Brain microvascular endothelial cell (primary cell): ENCODE measurements at regions not wholly inside any gene's neighbourhood (a gene's known extent, or its start where the extent isn't known, plus 50 kb on each side); places are given as distances from the start of the nearest gene placed in this dataset.
"Not testable (repeated sequence)": the region's sequence is repeated elsewhere in the genome, so short reads cannot be mapped to it uniquely, and the experiment has no call there.

ENCODE experiments used
- DNase-seq: peaks from one replicate; pipeline ENCODE4 v3.0.0-alpha.2; 2020
- H3K27ac ChIP-seq: fragments of 250-450 bp; sonication (Bioruptor Pico); 2 replicates; pipeline ENCODE4 v1.5.1; 2020; ENCODE audit warnings: mild to moderate bottlenecking, moderate library complexity
- H3K27me3 ChIP-seq: fragments of 250-450 bp; sonication (Bioruptor Pico); replicated peaks from 2 replicates; pipeline ENCODE4 v1.5.1; 2020; ENCODE audit warnings: mild to moderate bottlenecking
- H3K36me3 ChIP-seq: fragments of 250-450 bp; sonication (Bioruptor Pico); replicated peaks from 2 replicates; pipeline ENCODE4 v1.5.1; 2020; ENCODE audit warnings: mild to moderate bottlenecking
- H3K4me3 ChIP-seq: 2 replicates; pipeline ENCODE4 v1.5.1; 2011; ENCODE audit warnings: low read depth, mild to moderate bottlenecking, control low read depth, low read length, moderate library complexity
- in situ Hi-C: cut with HindIII; loops from 2 replicates; pipeline ENCODE4 v1.10.0; 2017; ENCODE audit warnings: low sequenced_read_pairs, low pct_ligation_motif_present
- TF ChIP-seq, protein P1 (sequence below): IDR thresholded peaks from 2 replicates; pipeline ENCODE4 v1.5.1; 2011; ENCODE audit warnings: low read depth, mild to moderate bottlenecking, moderate library complexity, low read length, control low read depth, inconsistent platforms; ENCODE audit errors: missing control alignments

DNA sequence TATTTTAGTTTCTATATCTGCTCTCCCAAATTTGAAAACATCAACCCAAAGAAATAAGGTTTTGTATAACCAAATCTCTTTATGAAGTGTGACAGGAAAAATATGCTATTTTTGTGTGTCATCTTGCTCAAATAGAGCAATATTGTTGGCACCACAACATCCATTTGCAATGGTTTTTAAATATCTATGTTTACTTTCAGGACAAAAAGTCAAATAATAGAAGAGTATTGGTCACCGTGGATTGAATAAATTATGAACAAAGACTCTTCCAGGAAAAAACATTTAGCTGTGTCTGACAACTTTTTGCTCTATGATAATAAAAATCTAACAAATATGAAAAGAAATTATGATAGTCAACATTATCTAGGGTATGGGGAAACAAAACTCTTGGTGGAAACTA lies 439.2 kb downstream of the BTG1 start:
- Histone ChIP-seq H3K27me3 (no peaks in the 10 kb centered on the region), H3K36me3 (no peaks in the 10 kb centered on the region), H3K4me3 (no peak overlapping the region), H3K27ac (no peak overlapping the region)
- in situ Hi-C loops: no loop called here
- DNase-seq: no peak
- TF ChIP-seq, protein P1, sequence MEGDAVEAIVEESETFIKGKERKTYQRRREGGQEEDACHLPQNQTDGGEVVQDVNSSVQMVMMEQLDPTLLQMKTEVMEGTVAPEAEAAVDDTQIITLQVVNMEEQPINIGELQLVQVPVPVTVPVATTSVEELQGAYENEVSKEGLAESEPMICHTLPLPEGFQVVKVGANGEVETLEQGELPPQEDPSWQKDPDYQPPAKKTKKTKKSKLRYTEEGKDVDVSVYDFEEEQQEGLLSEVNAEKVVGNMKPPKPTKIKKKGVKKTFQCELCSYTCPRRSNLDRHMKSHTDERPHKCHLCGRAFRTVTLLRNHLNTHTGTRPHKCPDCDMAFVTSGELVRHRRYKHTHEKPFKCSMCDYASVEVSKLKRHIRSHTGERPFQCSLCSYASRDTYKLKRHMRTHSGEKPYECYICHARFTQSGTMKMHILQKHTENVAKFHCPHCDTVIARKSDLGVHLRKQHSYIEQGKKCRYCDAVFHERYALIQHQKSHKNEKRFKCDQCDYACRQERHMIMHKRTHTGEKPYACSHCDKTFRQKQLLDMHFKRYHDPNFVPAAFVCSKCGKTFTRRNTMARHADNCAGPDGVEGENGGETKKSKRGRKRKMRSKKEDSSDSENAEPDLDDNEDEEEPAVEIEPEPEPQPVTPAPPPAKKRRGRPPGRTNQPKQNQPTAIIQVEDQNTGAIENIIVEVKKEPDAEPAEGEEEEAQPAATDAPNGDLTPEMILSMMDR: no peak

GRCh38 chr12:91704446-91704845 lies 441.2 kb downstream of the BTG1 start:
- TF ChIP-seq, protein P1: no peak
- Histone ChIP-seq H3K27me3 (no peaks in the 10 kb centered on the region), H3K36me3 (no peaks in the 10 kb centered on the region), H3K27ac (no peak overlapping the region), H3K4me3 (no peak overlapping the region)
- peak; percentile 74 for DNase-seq
- in situ Hi-C loops: no loop called here

- DNase-seq: no peak
- Histone ChIP-seq H3K4me3 (no peak overlapping the region), H3K36me3 (no peaks in the 10 kb centered on the region), H3K27me3 (no peaks in the 10 kb centered on the region), H3K27ac (no peak overlapping the region)
- in situ Hi-C loops: no loop called here
- TF ChIP-seq, protein P1: no peak
Measured at GRCh38 chr12:91703491-91704283, 442.0 kb downstream of the BTG1 start.

GRCh38 chr12:91702843-91703425 lies 442.7 kb downstream of the BTG1 start:
- no peak for DNase-seq
- TF ChIP-seq, protein P1: no peak
- no peak overlapping the region for H3K27ac ChIP-seq
- in situ Hi-C loops: no loop called here
- no peaks in the 10 kb centered on the region for H3K27me3 ChIP-seq
- H3K4me3 ChIP-seq: no peak overlapping the region
- H3K36me3 ChIP-seq: no peaks in the 10 kb centered on the region

- H3K27me3 ChIP-seq: no peaks in the 10 kb centered on the region
- no peak overlapping the region for H3K27ac ChIP-seq
- no peaks in the 10 kb centered on the region for H3K36me3 ChIP-seq
- DNase-seq: no peak
- no peak overlapping the region for H3K4me3 ChIP-seq
- in situ Hi-C loops: no loop called here
- TF ChIP-seq, protein P1: peak; percentile 25
Measured at GRCh38 chr12:91695964-91696363, 449.7 kb downstream of the BTG1 start.

GRCh38 chr12:91695406-91695805 lies 450.2 kb downstream of the BTG1 start:
- H3K36me3 ChIP-seq, DNase-seq, in situ Hi-C loops, H3K27me3 ChIP-seq, H3K27ac ChIP-seq, H3K4me3 ChIP-seq: not testable (repeated sequence)
